GM12872 (cell line): ENCODE measurements at regions not wholly inside any gene's neighbourhood (a gene's known extent, or its start where the extent isn't known, plus 50 kb on each side); places are given as distances from the start of the nearest gene placed in this dataset.

ENCODE experiments used
- CTCF ChIP-seq: IDR thresholded peaks from 3 replicates; pipeline ENCODE4 v1.5.1; 2011; ENCODE audit warnings: low read depth, mild to moderate bottlenecking, low read length, moderate library complexity; ENCODE audit not compliant: insufficient read depth

- no peak for TF ChIP-seq CTCF
Measured at GRCh38 chr6:78713564-78713963, 153.8 kb upstream of the IRAK1BP1 start.

GRCh38 chr6:78744144-78744543, 123.2 kb upstream of the IRAK1BP1 start:
- no peak for TF ChIP-seq CTCF

- TF ChIP-seq CTCF, result no peak
Measured at GRCh38 chr6:78746457-78746856, 120.9 kb upstream of the IRAK1BP1 start.

GRCh38 chr6:78749326-78749725, 118.0 kb upstream of the IRAK1BP1 start:
- TF ChIP-seq CTCF, result no peak

GRCh38 chr6:78768271-78768670, 99.1 kb upstream of the IRAK1BP1 start:
- TF ChIP-seq CTCF, result no peak

- no peak for TF ChIP-seq CTCF
Measured at GRCh38 chr6:78770765-78771164, 96.6 kb upstream of the IRAK1BP1 start.

GRCh38 chr6:78771586-78771985, 95.8 kb upstream of the IRAK1BP1 start:
- TF ChIP-seq CTCF, result no peak

- no peak for TF ChIP-seq CTCF
Measured at GRCh38 chr6:78781001-78781400, 86.3 kb upstream of the IRAK1BP1 start.
